ENCODE measurements at regions not wholly inside any gene's neighbourhood (a gene's known extent, or its start where the extent isn't known, plus 50 kb on each side); places are given as distances from the start of the nearest gene placed in this dataset.

GRCh38 chr7:69467826-69468225 lies 130.4 kb upstream of the AUTS2 start:
- Histone ChIP-seq H3K4me3 (ENCODE audit: insufficient read depth, low read depth, low read length) (no peak overlapping the region), H3K9ac (ENCODE audit: low read length) (no peak overlapping the region), H3K36me3 (ENCODE audit: insufficient read depth, low read length) (no peaks in the 10 kb centered on the region), H3K27ac (ENCODE audit: low read depth, low read length) (no peak overlapping the region), H4K20me1 (ENCODE audit: insufficient read depth, low read length) (no peaks in the 10 kb centered on the region), H2AFZ (ENCODE audit: low read depth, low read length) (no peak overlapping the region), H3K79me2 (ENCODE audit: insufficient read depth, low read length) (no peaks in the 10 kb centered on the region), H3K4me2 (ENCODE audit: low read length) (no peak overlapping the region), H3K9me3 (ENCODE audit: insufficient read depth, low read depth, low read length) (peaks cover 4% of the 10 kb centered on the region), H3K27me3 (ENCODE audit: insufficient read depth, low read length) (no peaks in the 10 kb centered on the region), H3K4me1 (ENCODE audit: insufficient read depth, low read length) (no peaks in the 10 kb centered on the region)
- no peak overlapping the region for H3K27ac Mint-ChIP-seq (ENCODE audit: unreplicated experiment)
- TF ChIP-seq CTCF (IDR thresholded peaks at IDR 0.05; ENCODE audit: insufficient read depth, low read depth, low read length) (no peak), EZH2 (IDR thresholded peaks at IDR 0.05; ENCODE audit: insufficient read depth, low read length) (no peak)
- DNase-seq (ENCODE audit: low read depth) (peak; percentile 18), FAIRE-seq (no peak)
- no peaks in the 10 kb centered on the region for H3K36me3 Mint-ChIP-seq (ENCODE audit: low read depth, unreplicated experiment)
- H3K4me1 Mint-ChIP-seq (ENCODE audit: low read depth, unreplicated experiment): no peaks in the 10 kb centered on the region
- H3K4me3 Mint-ChIP-seq (ENCODE audit: unreplicated experiment): no peak overlapping the region
- peaks cover 1% of the 10 kb centered on the region for H3K27me3 Mint-ChIP-seq (ENCODE audit: low read depth, unreplicated experiment)
- H3K9me3 Mint-ChIP-seq (ENCODE audit: unreplicated experiment): peaks cover 4% of the 10 kb centered on the region

DNA sequence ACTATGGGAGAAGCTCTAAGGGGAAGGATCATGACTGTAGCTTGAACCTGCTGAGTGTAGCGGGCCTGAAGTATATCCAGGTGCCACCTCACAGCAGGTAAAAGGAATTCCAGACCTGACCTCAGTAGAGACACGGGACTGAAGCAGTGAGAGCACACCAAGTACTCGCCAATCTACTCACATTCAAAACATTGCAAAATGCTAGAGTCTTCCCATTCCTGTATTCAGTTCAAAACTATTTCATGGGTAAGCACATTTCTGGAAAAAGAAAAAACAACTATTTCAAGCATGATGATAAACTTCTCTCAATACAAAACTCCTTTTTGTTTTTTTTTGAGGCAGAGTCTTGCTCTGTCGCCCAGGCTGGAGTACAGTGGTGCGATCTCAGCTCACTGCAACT lies 121.9 kb upstream of the AUTS2 start:
- Histone ChIP-seq H3K4me1 (ENCODE audit: insufficient read depth, low read length) (no peaks in the 10 kb centered on the region), H3K9ac (ENCODE audit: low read length) (no peak overlapping the region), H4K20me1 (ENCODE audit: insufficient read depth, low read length) (no peaks in the 10 kb centered on the region), H3K36me3 (ENCODE audit: insufficient read depth, low read length) (no peaks in the 10 kb centered on the region), H2AFZ (ENCODE audit: low read depth, low read length) (no peak overlapping the region), H3K4me2 (ENCODE audit: low read length) (no peak overlapping the region), H3K27me3 (ENCODE audit: insufficient read depth, low read length) (no peaks in the 10 kb centered on the region), H3K4me3 (ENCODE audit: insufficient read depth, low read depth, low read length) (no peak overlapping the region), H3K9me3 (ENCODE audit: insufficient read depth, low read depth, low read length) (no peaks in the 10 kb centered on the region), H3K79me2 (ENCODE audit: insufficient read depth, low read length) (no peaks in the 10 kb centered on the region), H3K27ac (ENCODE audit: low read depth, low read length) (no peak overlapping the region)
- Mint-ChIP-seq H3K4me3 (ENCODE audit: unreplicated experiment) (no peak overlapping the region), H3K27me3 (ENCODE audit: low read depth, unreplicated experiment) (peaks cover 3% of the 10 kb centered on the region), H3K4me1 (ENCODE audit: low read depth, unreplicated experiment) (no peaks in the 10 kb centered on the region), H3K9me3 (ENCODE audit: unreplicated experiment) (no peaks in the 10 kb centered on the region), H3K36me3 (ENCODE audit: low read depth, unreplicated experiment) (no peaks in the 10 kb centered on the region), H3K27ac (ENCODE audit: unreplicated experiment) (no peak overlapping the region)
- DNase-seq (ENCODE audit: low read depth) (peak; percentile 7), FAIRE-seq (no peak)
- TF ChIP-seq CTCF (IDR thresholded peaks at IDR 0.05; ENCODE audit: insufficient read depth, low read depth, low read length) (no peak), EZH2 (IDR thresholded peaks at IDR 0.05; ENCODE audit: insufficient read depth, low read length) (no peak)

DNA sequence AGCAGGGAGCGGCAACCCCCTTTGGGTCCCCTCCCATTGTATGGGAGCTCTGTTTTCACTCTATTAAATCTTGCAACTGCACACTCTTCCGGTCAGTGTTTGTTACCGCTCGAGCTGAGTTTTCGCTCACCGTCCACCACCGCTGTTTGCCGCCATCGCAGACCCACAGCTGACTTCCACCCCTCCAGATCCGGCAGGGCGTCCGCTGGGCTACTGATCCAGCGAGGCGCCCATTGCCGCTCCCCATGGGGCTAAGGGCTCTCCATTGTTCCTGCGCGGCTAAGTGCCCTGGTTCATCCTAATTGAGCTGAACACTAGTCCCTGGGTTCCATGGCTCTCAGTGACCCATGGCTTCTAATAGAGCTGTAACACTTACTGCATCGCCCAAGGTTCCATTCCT lies 115.6 kb upstream of the AUTS2 start:
- Histone ChIP-seq H3K79me2 (ENCODE audit: insufficient read depth, low read length) (no peaks in the 10 kb centered on the region), H3K4me1 (ENCODE audit: insufficient read depth, low read length) (no peaks in the 10 kb centered on the region), H3K9me3 (ENCODE audit: insufficient read depth, low read depth, low read length) (no peaks in the 10 kb centered on the region), H4K20me1 (ENCODE audit: insufficient read depth, low read length) (no peaks in the 10 kb centered on the region), H3K4me3 (ENCODE audit: insufficient read depth, low read depth, low read length) (no peak overlapping the region), H3K36me3 (ENCODE audit: insufficient read depth, low read length) (no peaks in the 10 kb centered on the region), H2AFZ (ENCODE audit: low read depth, low read length) (no peak overlapping the region), H3K27me3 (ENCODE audit: insufficient read depth, low read length) (no peaks in the 10 kb centered on the region), H3K9ac (ENCODE audit: low read length) (no peak overlapping the region), H3K4me2 (ENCODE audit: low read length) (no peak overlapping the region), H3K27ac (ENCODE audit: low read depth, low read length) (no peak overlapping the region)
- DNase-seq (ENCODE audit: low read depth): no peak
- TF ChIP-seq CTCF (IDR thresholded peaks at IDR 0.05; ENCODE audit: insufficient read depth, low read depth, low read length) (no peak), EZH2 (IDR thresholded peaks at IDR 0.05; ENCODE audit: insufficient read depth, low read length) (no peak)
- Mint-ChIP-seq H3K27ac (ENCODE audit: unreplicated experiment) (no peak overlapping the region), H3K36me3 (ENCODE audit: low read depth, unreplicated experiment) (no peaks in the 10 kb centered on the region), H3K9me3 (ENCODE audit: unreplicated experiment) (peaks cover 2% of the 10 kb centered on the region), H3K4me3 (ENCODE audit: unreplicated experiment) (no peak overlapping the region), H3K27me3 (ENCODE audit: low read depth, unreplicated experiment) (peaks cover 13% of the 10 kb centered on the region), H3K4me1 (ENCODE audit: low read depth, unreplicated experiment) (no peaks in the 10 kb centered on the region)
- FAIRE-seq: no peak

All from astrocyte (in vitro differentiated cells and primary cell).